WTC11 (cell line): ENCODE measurements at regions not wholly inside any gene's neighbourhood (a gene's known extent, or its start where the extent isn't known, plus 50 kb on each side); places are given as distances from the start of the nearest gene placed in this dataset.

ENCODE experiments used
- NR3C1 ChIP-seq: sonication (generic); formaldehyde crosslinking; conservative IDR thresholded peaks from 2 replicates; pipeline ENCODE4 v1.8.1; 2023; ENCODE audit warnings: low read depth, mild to moderate bottlenecking, missing genetic modification reagents
- TCF7 ChIP-seq: sonication (generic); formaldehyde crosslinking; IDR thresholded peaks from 2 replicates; pipeline ENCODE4 v1.8.0; 2022; ENCODE audit warnings: mild to moderate bottlenecking, low read depth, missing genetic modification reagents, moderate library complexity
- TF ChIP-seq, protein P1 (sequence below): fragments of 200-600 bp; IDR thresholded peaks from 2 replicates; pipeline ENCODE4 v1.8.0; 2022; ENCODE audit warnings: antibody characterized with exemption
- TF ChIP-seq, protein P2 (sequence below): sonication (generic); formaldehyde crosslinking; IDR thresholded peaks from 2 replicates; pipeline ENCODE4 v1.8.0; 2022; ENCODE audit warnings: mild to moderate bottlenecking, missing genetic modification reagents
- TF ChIP-seq, protein P3 (sequence below): sonication (generic); formaldehyde crosslinking; IDR thresholded peaks from 2 replicates; pipeline ENCODE4 v1.8.1; 2023; ENCODE audit warnings: mild to moderate bottlenecking, missing genetic modification reagents

DNA sequence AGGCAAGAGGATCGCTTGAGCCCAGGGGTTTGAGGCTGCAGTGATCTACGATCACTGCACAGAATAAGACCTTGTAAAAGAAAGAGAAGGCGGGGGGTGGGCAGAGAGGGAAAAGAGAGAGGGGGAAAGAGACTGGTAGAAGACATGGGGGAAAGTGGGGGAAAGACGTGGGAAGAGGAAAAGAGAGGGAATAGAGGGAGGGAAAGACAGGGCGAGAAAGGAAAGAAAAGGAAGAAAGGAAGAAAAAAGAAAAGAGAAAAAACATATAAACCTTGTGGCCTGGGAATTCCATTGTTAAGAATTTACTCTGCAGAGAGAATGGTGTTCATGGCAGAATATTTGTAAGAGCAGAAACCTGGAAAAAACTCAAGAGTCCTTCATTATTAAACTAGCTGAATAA is 120.4 kb downstream of the RMI2 start:
- no peak for TF ChIP-seq NR3C1 (CRISPR knock-in tag)
- TF ChIP-seq, protein P1, sequence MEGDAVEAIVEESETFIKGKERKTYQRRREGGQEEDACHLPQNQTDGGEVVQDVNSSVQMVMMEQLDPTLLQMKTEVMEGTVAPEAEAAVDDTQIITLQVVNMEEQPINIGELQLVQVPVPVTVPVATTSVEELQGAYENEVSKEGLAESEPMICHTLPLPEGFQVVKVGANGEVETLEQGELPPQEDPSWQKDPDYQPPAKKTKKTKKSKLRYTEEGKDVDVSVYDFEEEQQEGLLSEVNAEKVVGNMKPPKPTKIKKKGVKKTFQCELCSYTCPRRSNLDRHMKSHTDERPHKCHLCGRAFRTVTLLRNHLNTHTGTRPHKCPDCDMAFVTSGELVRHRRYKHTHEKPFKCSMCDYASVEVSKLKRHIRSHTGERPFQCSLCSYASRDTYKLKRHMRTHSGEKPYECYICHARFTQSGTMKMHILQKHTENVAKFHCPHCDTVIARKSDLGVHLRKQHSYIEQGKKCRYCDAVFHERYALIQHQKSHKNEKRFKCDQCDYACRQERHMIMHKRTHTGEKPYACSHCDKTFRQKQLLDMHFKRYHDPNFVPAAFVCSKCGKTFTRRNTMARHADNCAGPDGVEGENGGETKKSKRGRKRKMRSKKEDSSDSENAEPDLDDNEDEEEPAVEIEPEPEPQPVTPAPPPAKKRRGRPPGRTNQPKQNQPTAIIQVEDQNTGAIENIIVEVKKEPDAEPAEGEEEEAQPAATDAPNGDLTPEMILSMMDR: no peak
- TF ChIP-seq, protein P2, sequence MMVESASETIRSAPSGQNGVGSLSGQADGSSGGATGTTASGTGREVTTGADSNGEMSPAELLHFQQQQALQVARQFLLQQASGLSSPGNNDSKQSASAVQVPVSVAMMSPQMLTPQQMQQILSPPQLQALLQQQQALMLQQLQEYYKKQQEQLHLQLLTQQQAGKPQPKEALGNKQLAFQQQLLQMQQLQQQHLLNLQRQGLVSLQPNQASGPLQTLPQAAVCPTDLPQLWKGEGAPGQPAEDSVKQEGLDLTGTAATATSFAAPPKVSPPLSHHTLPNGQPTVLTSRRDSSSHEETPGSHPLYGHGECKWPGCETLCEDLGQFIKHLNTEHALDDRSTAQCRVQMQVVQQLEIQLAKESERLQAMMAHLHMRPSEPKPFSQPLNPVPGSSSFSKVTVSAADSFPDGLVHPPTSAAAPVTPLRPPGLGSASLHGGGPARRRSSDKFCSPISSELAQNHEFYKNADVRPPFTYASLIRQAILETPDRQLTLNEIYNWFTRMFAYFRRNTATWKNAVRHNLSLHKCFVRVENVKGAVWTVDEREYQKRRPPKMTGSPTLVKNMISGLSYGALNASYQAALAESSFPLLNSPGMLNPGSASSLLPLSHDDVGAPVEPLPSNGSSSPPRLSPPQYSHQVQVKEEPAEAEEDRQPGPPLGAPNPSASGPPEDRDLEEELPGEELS: no peak
- TF ChIP-seq TCF7 (CRISPR knock-in tag): no peak
- TF ChIP-seq, protein P3, sequence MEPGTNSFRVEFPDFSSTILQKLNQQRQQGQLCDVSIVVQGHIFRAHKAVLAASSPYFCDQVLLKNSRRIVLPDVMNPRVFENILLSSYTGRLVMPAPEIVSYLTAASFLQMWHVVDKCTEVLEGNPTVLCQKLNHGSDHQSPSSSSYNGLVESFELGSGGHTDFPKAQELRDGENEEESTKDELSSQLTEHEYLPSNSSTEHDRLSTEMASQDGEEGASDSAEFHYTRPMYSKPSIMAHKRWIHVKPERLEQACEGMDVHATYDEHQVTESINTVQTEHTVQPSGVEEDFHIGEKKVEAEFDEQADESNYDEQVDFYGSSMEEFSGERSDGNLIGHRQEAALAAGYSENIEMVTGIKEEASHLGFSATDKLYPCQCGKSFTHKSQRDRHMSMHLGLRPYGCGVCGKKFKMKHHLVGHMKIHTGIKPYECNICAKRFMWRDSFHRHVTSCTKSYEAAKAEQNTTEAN: no peak
